Right lobe of liver (tissue), 6 donors: ENCODE measurements at regions not wholly inside any gene's neighbourhood (a gene's known extent, or its start where the extent isn't known, plus 50 kb on each side); places are given as distances from the start of the nearest gene placed in this dataset.

Experiments used
- ATAC-seq, 4 donors: fragments of 200-7000 bp; cut with Tn5 transposase; one replicate each; pipeline ENCODE4 v1.9.1; 2020; ENCODE audit warnings: mild to moderate bottlenecking in 4 of 4, moderate library complexity in 4 of 4
- DNase-seq, 3 donors: peaks; one replicate each; pipeline ENCODE4 v3.0.0-alpha.2; 2020
- H3K27ac ChIP-seq, 3 donors: fragments of 200-600 bp; one replicate each; pipeline ENCODE4 v1.8.0; 2022
- H3K27me3 ChIP-seq, 2 donors: fragments of 200-600 bp; one replicate each; pipeline ENCODE4 v1.8.0; 2022
- H3K36me3 ChIP-seq, 4 donors: fragments of 200-600 bp; sonication (generic) in 1 of 4; one replicate each; pipeline versions ENCODE4 v1.5.1 to v1.8.0; 2017 to 2022; ENCODE audit warnings: control low read depth in 1 of 4
- H3K4me1 ChIP-seq, 4 donors: fragments of 200-600 bp; sonication (generic) in 1 of 4; one replicate each; pipeline versions ENCODE4 v1.5.1 to v1.8.0; 2017 to 2022; ENCODE audit warnings: control low read depth in 1 of 4
- H3K4me3 ChIP-seq, 3 donors: fragments of 200-600 bp; one replicate each; pipeline ENCODE4 v1.8.0; 2022
- H3K9me3 ChIP-seq, 4 donors: fragments of 200-600 bp; sonication (generic) in 1 of 4; one replicate each; pipeline versions ENCODE4 v1.5.1 to v1.8.0; 2017 to 2022; ENCODE audit warnings: control low read depth in 1 of 4
- POLR2A ChIP-seq: fragments of 450-650 bp; IDR thresholded peaks from one replicate; pipeline ENCODE4 v1.6.1; 2017; ENCODE audit warnings: antibody characterized with exemption, mild to moderate bottlenecking
- WGBS: methylation state at CpG from one replicate; pipeline ENCODE4 v1.1.6; 2018; ENCODE audit warnings: low coverage, low lambda C conversion rate; ENCODE audit not compliant: insufficient coverage; ENCODE audit errors: missing lambda C conversion rate; 5-methylcytosine and 5-hydroxymethylcytosine counted together
- intact Hi-C, 2 donors: fragments of 100-400 bp; cut with DNase I; formaldehyde crosslinking; loops; one replicate each; pipeline versions ENCODE4 v1.11.2 to v1.14.1; 2022
- TF ChIP-seq, protein P1 (sequence below), 4 donors: fragments of 200-600 bp in 3 of 4; fragments of 450-650 bp in 1 of 4; IDR thresholded peaks; one replicate each; pipeline versions ENCODE4 v1.5.1 to v1.8.0; 2016 to 2022; ENCODE audit warnings: antibody characterized with exemption in 4 of 4, mild to moderate bottlenecking in 2 of 4
- donor health status: DM: no; HTN: yes; CAD: no.
- donor health status: DM: no; HTN: no; CAD: no.
- donor health status: DM: no; HTN: no; CAD: no.
- donor health status: DM: no; HTN: yes; CAD: no.
- donor health status: DM: no; HTN: yes; CAD: no.

DNA sequence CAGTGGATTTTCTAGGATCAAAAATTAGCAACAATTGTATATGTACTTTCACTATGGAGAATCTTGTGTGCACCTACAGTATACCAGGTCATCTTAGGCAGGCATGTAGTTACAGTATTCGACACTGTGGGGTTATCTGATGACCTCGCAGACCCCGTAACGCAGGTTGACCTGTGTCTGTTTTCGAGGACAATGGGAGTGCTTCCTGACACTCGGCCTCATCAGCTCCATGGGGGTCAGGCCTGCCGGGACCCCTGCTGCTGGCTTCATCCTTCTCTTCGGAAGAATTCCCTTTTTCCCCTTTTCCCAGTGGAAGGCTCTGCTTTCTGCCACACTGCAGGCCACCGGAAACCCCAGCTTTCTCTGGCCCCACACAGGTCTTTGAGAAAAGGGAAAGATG, 102.8 kb upstream of the TMEM18 start:
- Histone ChIP-seq H3K27me3 (no peaks in the 10 kb centered on the region), H3K27ac (no peak overlapping the region), H3K36me3 (no peaks in the 10 kb centered on the region), H3K9me3 (no peaks in the 10 kb centered on the region), H3K4me1 (no peaks in the 10 kb centered on the region), H3K4me3 (no peak overlapping the region)
- WGBS = 61% methylated on average over 9 of the region's 9 CpGs
- ATAC-seq = no peak
- intact Hi-C loops = no loop called here
- no peak for DNase-seq
- TF ChIP-seq POLR2A = no peak
- TF ChIP-seq, protein P1, sequence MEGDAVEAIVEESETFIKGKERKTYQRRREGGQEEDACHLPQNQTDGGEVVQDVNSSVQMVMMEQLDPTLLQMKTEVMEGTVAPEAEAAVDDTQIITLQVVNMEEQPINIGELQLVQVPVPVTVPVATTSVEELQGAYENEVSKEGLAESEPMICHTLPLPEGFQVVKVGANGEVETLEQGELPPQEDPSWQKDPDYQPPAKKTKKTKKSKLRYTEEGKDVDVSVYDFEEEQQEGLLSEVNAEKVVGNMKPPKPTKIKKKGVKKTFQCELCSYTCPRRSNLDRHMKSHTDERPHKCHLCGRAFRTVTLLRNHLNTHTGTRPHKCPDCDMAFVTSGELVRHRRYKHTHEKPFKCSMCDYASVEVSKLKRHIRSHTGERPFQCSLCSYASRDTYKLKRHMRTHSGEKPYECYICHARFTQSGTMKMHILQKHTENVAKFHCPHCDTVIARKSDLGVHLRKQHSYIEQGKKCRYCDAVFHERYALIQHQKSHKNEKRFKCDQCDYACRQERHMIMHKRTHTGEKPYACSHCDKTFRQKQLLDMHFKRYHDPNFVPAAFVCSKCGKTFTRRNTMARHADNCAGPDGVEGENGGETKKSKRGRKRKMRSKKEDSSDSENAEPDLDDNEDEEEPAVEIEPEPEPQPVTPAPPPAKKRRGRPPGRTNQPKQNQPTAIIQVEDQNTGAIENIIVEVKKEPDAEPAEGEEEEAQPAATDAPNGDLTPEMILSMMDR (IDR thresholded peaks at IDR 0.05) = no peak

DNA sequence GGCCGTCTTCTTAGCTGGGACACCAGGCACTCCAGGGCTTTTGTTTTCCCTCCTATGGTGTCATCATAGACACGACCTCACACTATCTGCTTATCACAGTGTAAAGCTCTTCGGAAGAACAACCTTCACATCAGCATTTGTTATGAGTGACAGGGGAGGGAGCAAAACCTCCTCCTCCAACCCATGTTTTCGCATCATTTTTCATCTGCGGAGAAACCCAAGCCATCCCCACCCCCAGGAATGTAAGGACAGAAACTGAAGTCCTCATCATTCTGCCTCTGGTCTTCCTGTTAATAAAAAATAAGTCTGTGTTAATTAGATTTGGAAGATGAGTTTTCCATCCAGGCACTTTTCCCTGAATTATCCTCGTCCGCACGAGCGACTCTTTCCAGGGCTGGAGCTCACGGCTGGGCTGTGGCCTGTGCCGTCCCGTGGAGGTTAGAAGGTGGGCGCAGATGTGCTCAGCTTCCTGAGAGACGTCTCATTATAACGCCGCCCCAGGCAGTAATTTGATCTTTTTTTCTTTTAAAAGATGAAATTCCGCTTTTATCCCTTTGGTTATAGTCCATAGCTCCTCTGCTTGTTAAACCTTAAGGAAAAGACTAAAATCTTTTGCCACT, 101.6 kb upstream of the TMEM18 start:
- no peak for TF ChIP-seq POLR2A
- TF ChIP-seq, protein P1 (IDR thresholded peaks at IDR 0.05) = no peak
- H3K9me3 ChIP-seq = no peaks in the 10 kb centered on the region
- H3K36me3 ChIP-seq = no peaks in the 10 kb centered on the region
- H3K4me1 ChIP-seq = no peaks in the 10 kb centered on the region
- 58% methylated on average over 17 of the region's 17 CpGs for WGBS
- no peak for ATAC-seq
- intact Hi-C loops = no loop called here
- no peak for DNase-seq
- no peak overlapping the region for H3K27ac ChIP-seq
- H3K27me3 ChIP-seq = no peaks in the 10 kb centered on the region
- H3K4me3 ChIP-seq = no peak overlapping the region

DNA sequence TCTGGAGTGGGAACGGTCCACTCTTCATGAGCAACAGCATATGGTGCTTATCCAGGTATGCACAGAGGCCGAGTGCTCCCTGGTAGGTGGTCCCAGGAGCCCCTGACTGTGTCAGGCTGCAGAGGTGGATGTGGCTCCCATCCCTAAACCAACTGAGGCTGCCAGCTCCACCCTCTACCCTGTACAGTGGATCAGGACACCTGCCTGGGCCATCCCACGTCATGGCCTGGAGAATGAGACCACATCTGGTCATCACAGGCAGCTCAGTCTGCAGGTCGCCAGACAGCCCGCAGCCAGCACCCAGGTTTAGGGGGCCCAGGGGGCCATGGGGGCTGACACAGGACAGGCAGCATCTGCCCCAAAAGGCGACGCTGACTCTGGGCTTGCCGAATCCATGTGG, 100.3 kb upstream of the TMEM18 start:
- WGBS = no CpG with 5 or more reads among the region's 8 CpGs
- TF ChIP-seq, protein P1 (IDR thresholded peaks at IDR 0.05) = no peak
- TF ChIP-seq POLR2A = no peak
- DNase-seq (no peak), ATAC-seq (peak in 1 of 4 donors; percentile 25)
- no peaks in the 10 kb centered on the region for H3K9me3 ChIP-seq
- no peak overlapping the region for H3K27ac ChIP-seq
- H3K4me3 ChIP-seq = no peak overlapping the region
- H3K36me3 ChIP-seq = no peaks in the 10 kb centered on the region
- no peaks in the 10 kb centered on the region for H3K4me1 ChIP-seq
- intact Hi-C loops = no loop called here
- no peaks in the 10 kb centered on the region for H3K27me3 ChIP-seq

DNA sequence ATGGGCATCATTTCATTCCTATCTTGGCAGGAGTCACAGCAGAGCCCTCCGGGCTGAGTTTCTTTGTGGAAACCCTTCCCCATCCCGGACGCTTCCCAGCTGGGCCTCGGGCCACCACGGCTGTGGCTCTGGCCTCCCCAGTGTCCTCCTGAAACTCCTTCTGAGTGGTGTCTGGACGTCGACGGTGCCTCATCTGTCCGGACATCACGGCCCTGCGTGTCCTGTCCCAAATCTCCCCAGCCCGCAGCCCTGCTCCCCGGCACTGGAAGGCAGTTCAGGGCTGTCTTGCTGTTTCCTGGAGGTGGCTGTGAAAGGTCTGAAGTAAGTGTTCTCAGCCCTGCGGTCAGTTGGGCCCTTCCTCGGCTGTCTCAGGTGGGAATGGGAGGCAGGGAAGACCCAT, 99.8 kb upstream of the TMEM18 start:
- Histone ChIP-seq H3K36me3 (no peaks in the 10 kb centered on the region), H3K9me3 (no peaks in the 10 kb centered on the region), H3K27ac (no peak overlapping the region), H3K27me3 (no peaks in the 10 kb centered on the region), H3K4me1 (no peaks in the 10 kb centered on the region), H3K4me3 (no peak overlapping the region)
- ATAC-seq = peak in 1 of 4 donors; percentile 11
- DNase-seq = no peak
- intact Hi-C loops = no loop called here
- TF ChIP-seq POLR2A = no peak
- TF ChIP-seq, protein P1 (IDR thresholded peaks at IDR 0.05) = no peak
- no CpG with 5 or more reads among the region's 15 CpGs for WGBS

DNA sequence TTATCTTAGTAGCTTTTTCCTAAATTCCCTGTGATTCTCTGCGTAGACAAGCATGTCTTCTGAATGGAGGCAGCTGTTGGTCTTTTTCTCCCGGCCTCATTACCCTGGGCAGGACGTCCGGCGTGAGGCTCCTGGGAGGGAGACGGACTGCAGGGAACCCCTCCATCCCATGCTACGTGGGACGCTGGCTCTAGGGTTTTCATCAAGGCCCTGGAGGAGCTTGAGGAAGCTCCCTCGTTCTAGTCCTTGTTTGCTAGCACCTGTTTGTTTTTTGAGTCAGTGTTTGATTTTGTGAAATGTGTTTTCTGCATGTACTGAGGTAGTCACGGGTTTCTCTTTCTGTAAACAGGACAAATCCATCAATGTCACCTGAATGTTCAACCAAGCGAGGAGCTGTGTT, 99.3 kb upstream of the TMEM18 start:
- ATAC-seq (peak in 1 of 4 donors; percentile 53), DNase-seq (no peak)
- no peaks in the 10 kb centered on the region for H3K27me3 ChIP-seq
- WGBS = 40% methylated on average over 11 of the region's 11 CpGs
- intact Hi-C loops = no loop called here
- no peak for TF ChIP-seq POLR2A
- TF ChIP-seq, protein P1 (IDR thresholded peaks at IDR 0.05) = no peak
- H3K36me3 ChIP-seq = no peaks in the 10 kb centered on the region
- no peak overlapping the region for H3K27ac ChIP-seq
- H3K9me3 ChIP-seq = no peaks in the 10 kb centered on the region
- no peak overlapping the region for H3K4me3 ChIP-seq
- H3K4me1 ChIP-seq = no peaks in the 10 kb centered on the region
